ENCODE measurements at regions not wholly inside any gene's neighbourhood (a gene's known extent, or its start where the extent isn't known, plus 50 kb on each side); places are given as distances from the start of the nearest gene placed in this dataset.

- TF ChIP-seq CTCF (IDR thresholded peaks at IDR 0.05), result no peak
- no peak for TF ChIP-seq POLR2A (IDR thresholded peaks at IDR 0.05)
- TF ChIP-seq EP300 (IDR thresholded peaks at IDR 0.05), result no peak
- no peaks in the 10 kb centered on the region for H3K4me1 ChIP-seq (ENCODE audit: insufficient read depth)
- H3K27me3 ChIP-seq, result no peaks in the 10 kb centered on the region
- 47 to 49% (median 49%) methylated on average over 2 of the region's 2 CpGs for WGBS, 3 donors
- intact Hi-C loops (cut with DNase I), result no loop called here
- no peaks in the 10 kb centered on the region for H3K36me3 ChIP-seq
- H3K27ac ChIP-seq, result no peak overlapping the region
- H3K4me3 ChIP-seq, result no peak overlapping the region
- H3K9me3 ChIP-seq, result no peaks in the 10 kb centered on the region
- no peak for DNase-seq
These were observed 1156.7 kb downstream of the GATA3 start for GRCh38 chr10:9211228-9211627.

GRCh38 chr10:9214618-9215017 is 1160.1 kb downstream of the GATA3 start:
- Histone ChIP-seq H3K4me1 (ENCODE audit: insufficient read depth) (no peaks in the 10 kb centered on the region), H3K36me3 (no peaks in the 10 kb centered on the region), H3K27ac (no peak overlapping the region), H3K4me3 (no peak overlapping the region), H3K27me3 (no peaks in the 10 kb centered on the region), H3K9me3 (no peaks in the 10 kb centered on the region)
- DNase-seq, result no peak
- 63 to 76% (median 63%) methylated on average over 7 of the region's 7 CpGs for WGBS, 3 donors
- no peak for TF ChIP-seq CTCF (IDR thresholded peaks at IDR 0.05)
- no peak for TF ChIP-seq POLR2A (IDR thresholded peaks at IDR 0.05)
- no peak for TF ChIP-seq EP300 (IDR thresholded peaks at IDR 0.05)
- intact Hi-C loops (cut with DNase I), result no loop called here

GRCh38 chr10:9215121-9215520 is 1160.6 kb downstream of the GATA3 start:
- Histone ChIP-seq H3K4me3 (no peak overlapping the region), H3K27ac (no peak overlapping the region), H3K36me3 (no peaks in the 10 kb centered on the region), H3K9me3 (no peaks in the 10 kb centered on the region), H3K4me1 (ENCODE audit: insufficient read depth) (no peaks in the 10 kb centered on the region), H3K27me3 (no peaks in the 10 kb centered on the region)
- intact Hi-C loops (cut with DNase I), result no loop called here
- 63 to 74% (median 69%) methylated on average over 2 of the region's 2 CpGs for WGBS, 3 donors
- DNase-seq, result no peak
- no peak for TF ChIP-seq CTCF (IDR thresholded peaks at IDR 0.05)
- TF ChIP-seq POLR2A (IDR thresholded peaks at IDR 0.05), result no peak
- no peak for TF ChIP-seq EP300 (IDR thresholded peaks at IDR 0.05)

- TF ChIP-seq POLR2A (IDR thresholded peaks at IDR 0.05) (no peak), EP300 (IDR thresholded peaks at IDR 0.05) (no peak), CTCF (IDR thresholded peaks at IDR 0.05) (no peak)
- Histone ChIP-seq H3K4me1 (ENCODE audit: insufficient read depth) (no peaks in the 10 kb centered on the region), H3K36me3 (no peaks in the 10 kb centered on the region), H3K4me3 (no peak overlapping the region), H3K27me3 (no peaks in the 10 kb centered on the region), H3K27ac (no peak overlapping the region), H3K9me3 (no peaks in the 10 kb centered on the region)
- WGBS, 3 donors, result 49 to 67% (median 51%) methylated on average over 4 of the region's 4 CpGs
- DNase-seq, result no peak
- intact Hi-C loops (cut with DNase I), result no loop called here
These were observed 1165.4 kb downstream of the GATA3 start for GRCh38 chr10:9219860-9220259.

- no peaks in the 10 kb centered on the region for H3K9me3 ChIP-seq
- no peaks in the 10 kb centered on the region for H3K4me1 ChIP-seq (ENCODE audit: insufficient read depth)
- WGBS, 3 donors, result 88 to 91% (median 90%) methylated on average over 3 of the region's 3 CpGs
- no peak overlapping the region for H3K27ac ChIP-seq
- DNase-seq, result no peak
- H3K27me3 ChIP-seq, result no peaks in the 10 kb centered on the region
- H3K4me3 ChIP-seq, result no peak overlapping the region
- TF ChIP-seq CTCF (IDR thresholded peaks at IDR 0.05), result no peak
- TF ChIP-seq POLR2A (IDR thresholded peaks at IDR 0.05), result no peak
- TF ChIP-seq EP300 (IDR thresholded peaks at IDR 0.05), result no peak
- no peaks in the 10 kb centered on the region for H3K36me3 ChIP-seq
- intact Hi-C loops (cut with DNase I), result no loop called here
These were observed 1168.4 kb downstream of the GATA3 start for GRCh38 chr10:9222917-9223316.
